ENCODE measurements at regions not wholly inside any gene's neighbourhood (a gene's known extent, or its start where the extent isn't known, plus 50 kb on each side); places are given as distances from the start of the nearest gene placed in this dataset.
"Not testable (repeated sequence)": the region's sequence is repeated elsewhere in the genome, so short reads cannot be mapped to it uniquely, and the experiment has no call there.

GRCh38 chr2:239831861-239832489 is 193.2 kb downstream of the NDUFA10 start:
- no peak for DNase-seq (ENCODE audit: low read depth)

GRCh38 chr2:239831001-239831731 is 194.0 kb downstream of the NDUFA10 start:
- DNase-seq (ENCODE audit: low read depth) = no peak

DNA sequence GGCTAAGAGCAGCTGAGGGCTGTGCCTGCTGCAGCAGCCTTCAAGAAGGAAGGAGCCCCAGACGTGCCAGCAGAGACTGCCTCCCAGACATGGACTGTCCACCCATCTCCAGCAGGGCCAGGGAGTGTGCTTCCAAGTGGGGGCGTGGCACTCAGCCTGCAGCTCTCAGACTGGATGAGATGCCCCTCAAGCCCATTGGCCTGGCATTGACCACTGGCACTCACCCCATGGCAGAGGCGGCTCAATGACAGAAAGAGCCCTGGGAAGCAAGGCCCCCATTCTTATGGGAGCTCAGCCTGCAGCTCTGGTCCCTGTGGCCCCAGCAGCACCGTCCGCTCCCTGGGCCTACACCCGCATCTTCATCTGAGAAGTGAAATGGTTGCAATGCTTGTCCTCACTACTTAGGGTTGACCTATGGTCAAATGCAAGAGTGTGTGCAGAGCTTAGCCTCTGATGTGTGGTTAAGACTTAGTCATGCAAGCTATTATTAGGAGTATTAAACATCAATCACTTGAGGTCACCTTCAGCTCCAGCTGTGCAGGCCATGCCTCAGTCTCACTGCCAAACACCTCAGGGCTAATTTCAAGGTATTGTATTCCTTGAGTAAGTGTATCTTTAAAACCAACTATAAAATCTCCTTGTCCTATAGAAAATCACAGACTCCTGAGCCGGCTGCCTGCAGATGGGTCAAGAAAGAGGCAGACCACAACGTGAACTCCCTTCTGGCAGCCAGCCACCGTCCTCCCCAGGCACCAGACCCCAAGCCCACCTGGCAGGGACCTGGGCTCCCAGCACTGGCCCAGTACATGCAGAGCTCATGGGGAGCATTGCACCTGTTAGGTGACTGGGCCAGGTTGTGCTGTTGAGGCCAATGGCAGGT is 194.8 kb downstream of the NDUFA10 start:
- no peak for DNase-seq (ENCODE audit: low read depth)

- DNase-seq (ENCODE audit: low read depth) = no peak
These were observed 195.8 kb downstream of the NDUFA10 start for GRCh38 chr2:239829326-239829725.

DNA sequence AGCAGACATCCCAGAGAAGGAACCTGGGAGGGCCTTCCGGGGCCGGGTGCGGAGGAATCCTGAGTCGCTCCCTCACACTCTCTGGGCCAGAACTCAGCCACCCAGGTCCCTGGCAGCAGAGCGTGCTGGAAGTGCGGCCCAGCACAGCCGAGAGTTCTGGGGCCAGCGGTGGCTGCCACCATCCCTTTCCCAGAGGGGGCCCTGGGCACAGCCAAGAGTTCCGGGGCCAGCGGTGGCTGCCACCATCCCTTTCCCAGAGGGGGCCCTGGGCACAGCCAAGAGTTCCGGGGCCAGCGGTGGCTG is 196.2 kb downstream of the NDUFA10 start:
- not testable (repeated sequence) for DNase-seq (ENCODE audit: low read depth)

DNA sequence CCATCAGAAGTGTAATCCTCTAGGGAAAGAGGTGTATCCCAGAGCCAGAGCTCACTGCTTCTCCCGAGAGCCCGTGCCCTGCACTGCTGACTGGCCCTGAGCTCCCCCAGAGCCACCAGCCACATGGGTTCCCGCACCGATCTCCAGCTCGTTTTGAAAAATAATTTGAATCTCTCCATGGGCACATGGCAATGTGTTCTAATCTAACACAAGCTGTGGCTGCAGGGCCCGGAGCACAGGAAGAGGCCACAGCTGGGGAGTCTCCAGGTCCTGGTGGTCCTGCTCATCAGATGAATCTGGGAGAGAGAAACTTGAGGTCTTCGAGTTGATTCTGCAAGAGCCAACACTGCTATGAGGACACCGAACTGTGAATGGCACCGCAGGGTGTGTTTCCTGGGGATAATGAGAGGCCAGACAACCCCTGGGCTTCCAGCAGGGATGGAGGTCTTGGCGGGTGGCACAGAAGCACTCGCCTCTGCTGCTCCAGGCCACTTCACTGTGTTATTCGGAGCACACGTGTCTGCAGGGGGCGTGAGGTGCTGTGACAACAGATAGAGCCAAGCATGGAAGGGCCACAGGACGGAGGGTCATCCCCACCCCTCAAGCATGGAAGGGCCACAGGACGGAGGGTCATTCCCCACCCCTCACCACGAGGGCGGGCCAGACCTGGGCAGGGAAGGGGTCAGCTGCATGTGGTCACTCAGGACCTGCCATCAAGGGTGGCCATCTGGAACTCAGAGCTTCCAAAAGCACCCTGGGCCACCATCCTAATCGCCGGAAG is 196.8 kb downstream of the NDUFA10 start:
- DNase-seq (ENCODE audit: low read depth) = no peak

DNA sequence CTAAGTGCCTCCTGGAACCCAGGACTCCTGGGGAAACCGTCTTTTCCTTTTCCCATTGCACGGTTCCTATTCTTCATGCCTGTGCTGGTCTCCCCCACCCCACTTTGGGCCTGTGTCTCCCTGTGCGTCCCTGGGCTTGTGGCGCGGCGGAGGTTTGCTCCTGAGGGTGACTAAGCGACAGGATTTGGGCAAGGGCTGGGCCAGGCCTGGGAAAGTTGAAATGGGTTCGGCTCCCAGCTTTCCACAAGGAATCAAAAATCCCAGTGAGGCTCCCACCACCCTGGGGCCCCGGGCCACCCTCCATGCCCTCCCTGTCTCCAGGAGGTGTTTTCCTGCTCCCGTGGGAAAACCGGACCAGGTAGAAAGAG is 197.6 kb downstream of the NDUFA10 start:
- no peak for DNase-seq (ENCODE audit: low read depth)

DNA sequence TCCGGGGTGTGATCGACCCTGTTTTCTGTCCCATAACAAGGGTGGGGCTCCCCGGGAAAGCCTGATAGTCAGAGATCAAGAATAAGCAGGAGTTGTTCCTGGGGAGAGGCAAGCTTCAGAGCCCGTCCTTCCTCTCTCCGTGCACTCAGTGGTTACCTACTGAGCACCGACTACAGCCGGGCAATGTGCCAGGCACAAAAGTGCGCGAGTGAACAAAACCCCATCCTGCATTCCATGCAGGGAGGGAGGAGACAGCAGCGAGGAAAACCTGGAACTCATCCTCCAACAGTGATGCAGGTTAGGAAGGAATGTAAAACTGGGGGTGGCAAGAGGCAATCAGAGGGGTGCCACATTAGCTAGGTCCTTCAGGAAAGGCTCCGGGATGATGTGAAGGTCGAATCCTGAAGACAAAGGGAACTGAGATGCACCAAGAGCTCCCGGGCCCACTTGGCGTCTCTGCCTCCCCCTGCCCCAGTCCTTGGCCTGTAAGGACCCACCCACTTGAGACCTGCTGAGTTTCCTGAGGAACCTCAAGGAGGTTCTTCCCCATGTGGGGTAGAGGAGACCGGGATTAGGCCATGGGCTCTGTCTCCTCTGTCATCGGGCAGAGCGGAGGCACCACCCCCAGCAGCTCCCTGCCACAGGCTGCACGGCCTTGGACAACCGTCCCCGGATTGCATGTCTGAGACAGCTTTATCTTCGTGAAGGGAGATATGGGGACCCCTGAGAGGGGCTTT is 198.2 kb downstream of the NDUFA10 start:
- no peak for DNase-seq (ENCODE audit: low read depth)

DNA sequence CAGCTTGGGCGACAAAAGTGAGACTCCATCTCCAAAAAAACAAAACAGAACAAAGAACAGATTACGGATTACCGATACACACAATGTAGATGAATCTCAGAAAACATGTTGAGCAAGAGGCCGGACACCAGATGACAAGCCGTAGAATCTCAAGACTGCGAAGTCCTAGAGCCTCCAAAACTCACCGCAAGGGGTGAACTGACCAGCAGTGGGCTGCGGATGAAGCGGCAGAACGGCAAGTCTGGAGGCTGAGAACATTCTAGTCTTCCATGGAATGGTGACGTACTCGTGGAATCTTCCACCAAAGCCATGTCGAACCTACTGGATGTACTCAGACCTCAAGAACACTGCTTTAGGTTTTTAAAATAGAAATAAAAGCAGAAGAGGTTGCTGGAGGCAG is 198.8 kb downstream of the NDUFA10 start:
- no peak for DNase-seq (ENCODE audit: low read depth)

DNA sequence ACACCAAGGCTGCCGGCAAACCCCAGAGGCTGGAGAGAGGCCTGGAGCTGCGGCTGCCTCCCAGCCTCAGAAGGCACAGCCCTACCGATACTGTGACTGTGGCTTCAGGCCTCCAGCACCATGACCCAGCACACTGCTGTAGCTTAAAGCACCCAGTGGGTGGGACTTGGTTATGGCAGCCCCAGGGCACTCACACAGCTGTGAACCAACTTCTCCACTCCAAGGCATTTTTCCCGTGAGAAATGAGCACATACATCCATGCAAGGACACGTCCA is 199.5 kb downstream of the NDUFA10 start:
- DNase-seq (ENCODE audit: low read depth) = no peak

DNA sequence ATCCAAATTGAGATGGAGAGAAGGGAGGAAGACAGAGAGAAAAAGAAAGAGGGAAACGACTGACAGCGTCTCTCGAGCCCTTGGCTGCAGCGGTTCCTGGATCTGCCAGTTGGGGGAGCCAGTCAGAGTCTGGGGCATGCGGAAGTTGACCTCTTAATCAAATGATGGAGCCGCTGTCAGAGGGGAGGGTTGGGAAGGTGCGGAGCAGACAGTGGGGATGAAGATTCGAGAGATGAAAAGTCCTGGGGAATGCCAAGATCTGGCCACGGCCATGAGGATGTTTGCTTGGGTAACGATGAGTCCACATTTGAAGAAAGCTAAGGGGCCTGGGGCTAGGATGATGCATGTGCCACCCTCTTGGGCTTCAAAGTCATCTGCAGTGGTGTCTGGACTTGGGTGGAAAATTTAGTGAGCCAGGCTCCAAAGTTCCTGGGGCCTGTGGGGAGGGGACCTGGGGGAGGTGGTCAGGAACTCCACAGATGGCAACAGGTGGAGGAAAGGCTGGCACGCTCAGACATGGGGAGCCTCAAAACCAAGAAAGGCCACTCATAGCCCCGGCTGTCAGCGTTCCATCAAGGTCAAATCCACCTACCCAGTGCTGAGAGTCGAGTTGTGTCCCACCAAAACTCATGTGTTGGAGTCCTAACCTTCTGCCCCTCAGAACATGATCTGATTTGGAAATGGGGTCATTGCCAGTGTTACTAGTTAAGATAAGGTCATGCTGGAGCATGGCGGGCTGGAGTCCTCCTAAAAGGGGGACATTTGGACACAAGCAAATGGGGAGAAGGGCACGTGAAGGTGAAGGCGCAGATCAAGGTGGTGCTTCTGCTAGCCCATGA is 200.1 kb downstream of the NDUFA10 start:
- no peak for DNase-seq (ENCODE audit: low read depth)

- DNase-seq (ENCODE audit: low read depth) = no peak
These were observed 201.0 kb downstream of the NDUFA10 start for GRCh38 chr2:239824046-239824694.

- DNase-seq (ENCODE audit: low read depth) = no peak
These were observed 202.9 kb downstream of the NDUFA10 start for GRCh38 chr2:239822146-239822831.

DNA sequence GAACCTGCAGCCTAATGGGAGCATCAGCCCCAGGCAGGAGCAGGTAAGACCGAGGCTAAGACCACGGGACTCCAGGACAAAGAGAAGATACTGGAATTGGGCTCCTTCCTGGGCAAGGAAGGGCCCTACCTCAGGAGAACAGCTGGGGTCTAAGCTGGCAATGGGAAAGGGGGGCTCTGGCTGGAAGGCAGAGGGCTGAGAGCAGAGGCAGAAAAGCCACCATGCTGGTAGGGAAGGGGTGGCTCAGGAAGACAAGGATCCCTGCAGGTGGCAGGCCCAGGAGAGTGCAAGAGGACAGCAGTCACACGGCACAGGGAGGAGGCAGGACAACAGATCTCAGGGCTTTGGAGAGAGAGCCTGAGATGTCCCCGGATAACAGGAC is 203.5 kb downstream of the NDUFA10 start:
- no peak for DNase-seq (ENCODE audit: low read depth)

DNA sequence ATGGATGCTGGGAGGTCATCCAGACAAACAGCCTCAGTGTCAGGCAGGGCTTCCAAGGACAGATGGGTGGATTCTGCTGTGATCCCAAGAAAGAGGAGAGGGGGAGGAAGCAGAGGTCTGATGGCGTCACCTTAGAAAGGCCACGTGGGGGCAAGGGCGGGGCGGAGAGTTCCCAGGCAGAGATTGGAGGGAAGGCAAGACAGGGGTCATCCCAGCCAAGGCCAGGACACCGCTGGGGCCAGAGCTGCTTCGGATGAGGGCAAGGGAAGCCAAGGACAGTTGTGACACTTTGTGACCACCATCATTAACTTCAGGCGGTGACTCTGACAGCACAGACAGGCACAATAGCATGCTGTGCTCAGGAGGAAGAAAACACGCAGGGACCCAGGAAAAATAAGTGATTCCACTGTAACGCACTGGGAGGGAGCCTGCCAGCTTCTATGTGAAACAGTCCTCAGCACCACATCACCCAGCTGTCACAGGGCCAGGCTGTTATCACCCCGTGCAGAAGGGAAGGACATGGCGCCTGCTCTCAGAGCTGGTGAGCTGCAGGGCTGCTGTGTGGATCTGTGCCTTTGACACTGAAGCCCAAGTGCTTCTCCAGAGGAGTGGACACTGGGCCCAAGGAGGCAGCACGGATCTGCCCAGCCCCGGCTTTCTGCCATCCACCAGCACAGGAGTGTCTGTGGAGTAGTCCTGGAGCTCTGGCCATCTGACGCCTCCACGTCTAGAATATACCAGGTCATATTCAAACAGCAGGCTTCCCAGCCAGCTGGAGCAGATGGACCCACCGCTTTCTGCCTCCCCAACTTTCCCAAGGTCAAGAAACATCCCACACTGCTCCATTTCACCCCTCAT is 204.1 kb downstream of the NDUFA10 start:
- no peak for DNase-seq (ENCODE audit: low read depth)

GRCh38 chr2:239819974-239820555 is 205.1 kb downstream of the NDUFA10 start:
- no peak for DNase-seq (ENCODE audit: low read depth)

- no peak for DNase-seq (ENCODE audit: low read depth)
These were observed 205.8 kb downstream of the NDUFA10 start for GRCh38 chr2:239819091-239819973.
